Rectal smooth muscle tissue (tissue), 1 donor: ENCODE measurements at regions not wholly inside any gene's neighbourhood (a gene's known extent, or its start where the extent isn't known, plus 50 kb on each side); places are given as distances from the start of the nearest gene placed in this dataset.
"Not testable (repeated sequence)": the region's sequence is repeated elsewhere in the genome, so short reads cannot be mapped to it uniquely, and the experiment has no call there.

Experiments used
- H3K27ac ChIP-seq: one replicate; pipeline ENCODE4 v1.7.0; 2013; ENCODE audit warnings: low read depth, low read length, inconsistent platforms
- H3K27me3 ChIP-seq: one replicate; pipeline ENCODE4 v1.7.0; 2013; ENCODE audit warnings: low read length; ENCODE audit not compliant: control insufficient read depth, insufficient read depth
- H3K36me3 ChIP-seq: one replicate; pipeline ENCODE4 v1.7.0; 2013; ENCODE audit warnings: low read length; ENCODE audit not compliant: control insufficient read depth, insufficient read depth
- H3K4me1 ChIP-seq: one replicate; pipeline ENCODE4 v1.7.0; 2013; ENCODE audit warnings: low read length; ENCODE audit not compliant: control insufficient read depth, insufficient read depth
- H3K4me3 ChIP-seq: one replicate; pipeline ENCODE4 v1.7.0; 2013; ENCODE audit warnings: low read length
- H3K9ac ChIP-seq: one replicate; pipeline ENCODE4 v1.7.0; 2013; ENCODE audit warnings: low read length

GRCh38 chr11:16511116-16512114 lies 155.1 kb upstream of the SOX6 start:
- no peak overlapping the region for H3K9ac ChIP-seq
- H3K27me3 ChIP-seq = no peaks in the 10 kb centered on the region
- no peaks in the 10 kb centered on the region for H3K4me1 ChIP-seq
- no peaks in the 10 kb centered on the region for H3K36me3 ChIP-seq
- no peak overlapping the region for H3K27ac ChIP-seq
- H3K4me3 ChIP-seq = no peak overlapping the region

- H3K4me1 ChIP-seq = no peaks in the 10 kb centered on the region
- no peak overlapping the region for H3K27ac ChIP-seq
- H3K36me3 ChIP-seq = no peaks in the 10 kb centered on the region
- no peaks in the 10 kb centered on the region for H3K27me3 ChIP-seq
- no peak overlapping the region for H3K4me3 ChIP-seq
- H3K9ac ChIP-seq = no peak overlapping the region
Observed at GRCh38 chr11:16505481-16505880, 149.1 kb upstream of the SOX6 start.

GRCh38 chr11:16503891-16504290 lies 147.5 kb upstream of the SOX6 start:
- H3K4me1 ChIP-seq = not testable (repeated sequence)

GRCh38 chr11:16494918-16495691 lies 138.8 kb upstream of the SOX6 start:
- no peaks in the 10 kb centered on the region for H3K27me3 ChIP-seq
- no peak overlapping the region for H3K9ac ChIP-seq

More at GRCh38 chr11:16503891-16504290, 147.5 kb upstream of the SOX6 start:
- H3K36me3 ChIP-seq, H3K9ac ChIP-seq, H3K27ac ChIP-seq, H3K4me3 ChIP-seq, H3K27me3 ChIP-seq: not testable (repeated sequence)

GRCh38 chr11:16484434-16484833 lies 128.1 kb upstream of the SOX6 start:
- no peaks in the 10 kb centered on the region for H3K36me3 ChIP-seq
- no peaks in the 10 kb centered on the region for H3K27me3 ChIP-seq
- no peak overlapping the region for H3K4me3 ChIP-seq
- no peaks in the 10 kb centered on the region for H3K4me1 ChIP-seq
- H3K9ac ChIP-seq = no peak overlapping the region
- H3K27ac ChIP-seq = no peak overlapping the region

More at GRCh38 chr11:16494918-16495691, 138.8 kb upstream of the SOX6 start:
- Histone ChIP-seq H3K27ac (no peak overlapping the region), H3K36me3 (no peaks in the 10 kb centered on the region), H3K4me3 (no peak overlapping the region), H3K4me1 (no peaks in the 10 kb centered on the region)

GRCh38 chr11:16474659-16475058 lies 118.3 kb upstream of the SOX6 start:
- no peak overlapping the region for H3K4me3 ChIP-seq
- no peak overlapping the region for H3K27ac ChIP-seq
- H3K27me3 ChIP-seq = no peaks in the 10 kb centered on the region
- no peaks in the 10 kb centered on the region for H3K4me1 ChIP-seq
- H3K9ac ChIP-seq = no peak overlapping the region
- no peaks in the 10 kb centered on the region for H3K36me3 ChIP-seq

GRCh38 chr11:16469968-16470367 lies 113.6 kb upstream of the SOX6 start:
- Histone ChIP-seq H3K9ac (no peak overlapping the region), H3K27me3 (no peaks in the 10 kb centered on the region), H3K4me1 (no peaks in the 10 kb centered on the region), H3K27ac (no peak overlapping the region), H3K36me3 (no peaks in the 10 kb centered on the region), H3K4me3 (no peak overlapping the region)

- Histone ChIP-seq H3K4me3 (no peak overlapping the region), H3K9ac (no peak overlapping the region), H3K36me3 (no peaks in the 10 kb centered on the region), H3K4me1 (no peaks in the 10 kb centered on the region), H3K27me3 (no peaks in the 10 kb centered on the region), H3K27ac (no peak overlapping the region)
Observed at GRCh38 chr11:16468735-16469453, 112.5 kb upstream of the SOX6 start.

GRCh38 chr11:16460508-16460907 lies 104.2 kb upstream of the SOX6 start:
- H3K27ac ChIP-seq = no peak overlapping the region
- no peak overlapping the region for H3K4me3 ChIP-seq
- no peaks in the 10 kb centered on the region for H3K27me3 ChIP-seq
- H3K36me3 ChIP-seq = no peaks in the 10 kb centered on the region
- H3K9ac ChIP-seq = no peak overlapping the region
- H3K4me1 ChIP-seq = no peaks in the 10 kb centered on the region

GRCh38 chr11:16456366-16456765 lies 100.0 kb upstream of the SOX6 start:
- Histone ChIP-seq H3K27me3 (no peaks in the 10 kb centered on the region), H3K4me3 (no peak overlapping the region), H3K27ac (no peak overlapping the region), H3K4me1 (no peaks in the 10 kb centered on the region), H3K36me3 (no peaks in the 10 kb centered on the region), H3K9ac (no peak overlapping the region)

GRCh38 chr11:16454289-16454863 lies 98.0 kb upstream of the SOX6 start:
- Histone ChIP-seq H3K4me1 (no peaks in the 10 kb centered on the region), H3K27me3 (no peaks in the 10 kb centered on the region), H3K36me3 (no peaks in the 10 kb centered on the region), H3K9ac (no peak overlapping the region), H3K27ac (no peak overlapping the region), H3K4me3 (no peak overlapping the region)
